Endothelial cell of umbilical vein (primary cell): ENCODE measurements at regions not wholly inside any gene's neighbourhood (a gene's known extent, or its start where the extent isn't known, plus 50 kb on each side); places are given as distances from the start of the nearest gene placed in this dataset.

Experiments used
- BruUV-seq: library from RNA; stranded (reverse); fragments of 400-500 nt; replicated peaks from 2 replicates; lab custom pipeline; 2021; lab: Mats Ljungman, UMichigan
- CTCF ChIA-PET: fragments of 300-600, 350-600 bp; sonication (Branson Sonifier 250); formaldehyde crosslinking; loops from one replicate; lab custom pipeline; 2021; ENCODE audit warnings: antibody characterized with exemption, inconsistent platforms; lab: Charles Lee
- POLR2A ChIA-PET: fragments of 300-600, 350-600 bp; sonication (Branson Sonifier 250); formaldehyde crosslinking; loops from one replicate; lab custom pipeline; 2021; ENCODE audit warnings: antibody characterized with exemption, inconsistent platforms; lab: Charles Lee
- DNase-seq: peaks from one replicate; pipeline ENCODE4 v3.0.0-alpha.2; 2011; ENCODE audit warnings: low read depth, low spot score
- FAIRE-seq: peaks from 2 replicates; lab custom pipeline; 2011; peaks lifted over from hg19 to GRCh38; lab: Jason Lieb, UNC
- H2AFZ ChIP-seq: 2 replicates; pipeline ENCODE4 v1.6.0; 2012; ENCODE audit warnings: low read depth, low read length, control low read depth, inconsistent platforms
- H3K27ac ChIP-seq: 2 replicates; pipeline ENCODE4 v1.5.1; 2011; ENCODE audit warnings: low read depth, mild to moderate bottlenecking, control low read depth, low read length, moderate library complexity; ENCODE audit not compliant: insufficient read depth
- H3K27me3 ChIP-seq, 2 experiments: 2 replicates each; pipeline versions ENCODE4 v1.6.0 to v1.6.1; 2011; ENCODE audit warnings: low read length in 2 of 2, mixed read lengths in 1 of 2; ENCODE audit not compliant: control insufficient read depth in 2 of 2, insufficient read depth in 2 of 2
- H3K36me3 ChIP-seq, 2 experiments: 2 replicates in 1 of 2; 3 replicates in 1 of 2; pipeline ENCODE4 v1.5.1; 2011; ENCODE audit warnings: low read length in 2 of 2, mild to moderate bottlenecking in 1 of 2, moderate library complexity in 1 of 2; ENCODE audit not compliant: control insufficient read depth in 2 of 2, insufficient read depth in 2 of 2; ENCODE audit errors: extremely low read depth in 1 of 2
- H3K4me1 ChIP-seq: 3 replicates; pipeline ENCODE4 v1.5.1; 2011; ENCODE audit warnings: mild to moderate bottlenecking, low read length; ENCODE audit not compliant: control insufficient read depth, insufficient read depth; ENCODE audit errors: extremely low read depth
- H3K4me2 ChIP-seq: 2 replicates; pipeline ENCODE4 v1.6.1; 2011; ENCODE audit warnings: low read length, control low read depth, mixed read lengths; ENCODE audit not compliant: insufficient read depth
- H3K4me3 ChIP-seq, 3 experiments: fragments of 200-600 bp in 1 of 3; sonication (generic), shearing (Covaris generic) in 1 of 3; replicated peaks in 1 of 3; 2 replicates each; pipeline ENCODE4 v1.5.1; 2011 to 2016; ENCODE audit warnings: control low read depth in 3 of 3, low read length in 3 of 3, mild to moderate bottlenecking in 2 of 3, inconsistent platforms in 1 of 3, low read depth in 1 of 3, moderate library complexity in 1 of 3; ENCODE audit not compliant: insufficient read depth in 1 of 3
- H3K79me2 ChIP-seq: 2 replicates; pipeline ENCODE4 v1.6.0; 2012; ENCODE audit warnings: low read length, inconsistent platforms; ENCODE audit not compliant: control insufficient read depth, insufficient read depth
- H3K9ac ChIP-seq: replicated peaks from 2 replicates; pipeline ENCODE3; 2011; ENCODE audit warnings: low read length, control low read depth; ENCODE audit not compliant: insufficient read depth; ENCODE audit errors: extremely low read depth
- H3K9me1 ChIP-seq: replicated peaks from 3 replicates; pipeline ENCODE4 v1.6.0; 2011; ENCODE audit warnings: mild to moderate bottlenecking, low read length; ENCODE audit not compliant: control insufficient read depth, insufficient read depth; ENCODE audit errors: extremely low read depth
- H3K9me3 ChIP-seq: replicated peaks from 2 replicates; pipeline ENCODE4 v1.5.1; 2012; ENCODE audit warnings: low read length, inconsistent platforms; ENCODE audit not compliant: control insufficient read depth, insufficient read depth
- H4K20me1 ChIP-seq: replicated peaks from 2 replicates; pipeline ENCODE3; 2011; ENCODE audit warnings: mild to moderate bottlenecking, low read length; ENCODE audit not compliant: control insufficient read depth, insufficient read depth; ENCODE audit errors: extremely low read depth
- CTCF ChIP-seq, 2 donors: IDR thresholded peaks; 1 replicate in 1 of 2; 2 replicates in 1 of 2; pipeline ENCODE4 v1.5.1; 2011; ENCODE audit warnings: low read length in 2 of 2, mild to moderate bottlenecking in 2 of 2, moderate library complexity in 2 of 2, control low read depth in 1 of 2, inconsistent platforms in 1 of 2, low read depth in 1 of 2; ENCODE audit not compliant: insufficient read depth in 1 of 2; ENCODE audit errors: extremely low read depth in 1 of 2
- EZH2 ChIP-seq: IDR thresholded peaks from 2 replicates; pipeline ENCODE4 v1.6.1; 2012; ENCODE audit warnings: borderline replicate concordance, low read depth, mild to moderate bottlenecking, moderate library complexity, low read length, inconsistent platforms; ENCODE audit not compliant: severe bottlenecking
- FOS ChIP-seq: IDR thresholded peaks from 2 replicates; pipeline ENCODE4 v1.6.1; 2011; ENCODE audit warnings: mild to moderate bottlenecking, low read length, moderate library complexity, borderline replicate concordance; ENCODE audit not compliant: insufficient read depth
- GATA2 ChIP-seq: IDR thresholded peaks from 2 replicates; pipeline ENCODE4 v1.7.0; 2011; ENCODE audit warnings: low read depth, mild to moderate bottlenecking, moderate library complexity, mixed read lengths, low read length; ENCODE audit not compliant: insufficient read length, insufficient read depth
- JUN ChIP-seq: IDR thresholded peaks from 2 replicates; pipeline ENCODE4 v1.6.1; 2011; ENCODE audit warnings: borderline replicate concordance, low read depth; ENCODE audit not compliant: insufficient read length, insufficient read depth
- MAX ChIP-seq: IDR thresholded peaks from 2 replicates; pipeline ENCODE4 v1.6.1; 2011; ENCODE audit not compliant: insufficient read depth, insufficient read length
- MYC ChIP-seq: IDR thresholded peaks from one replicate; pipeline ENCODE4 v1.6.1; 2011; ENCODE audit warnings: mild to moderate bottlenecking, low read depth, low read length
- POLR2A ChIP-seq: IDR thresholded peaks from 2 replicates; pipeline ENCODE4 v1.6.1; 2012; ENCODE audit warnings: low read depth, mild to moderate bottlenecking, control low read depth, low read length
- POLR2AphosphoS5 ChIP-seq: IDR thresholded peaks from 2 replicates; pipeline ENCODE4 v1.6.1; 2012; ENCODE audit warnings: low read depth, mild to moderate bottlenecking, control low read depth, low read length, moderate library complexity; ENCODE audit not compliant: insufficient read depth
- dilution Hi-C: fragments of 300-500 bp; cut with MboI; formaldehyde crosslinking; loops from one replicate; pipeline ENCODE4 v1.15.0; 2019; ENCODE audit warnings: low sequenced_read_pairs; ENCODE audit not compliant: extremely low pct_ligation_motif_present
- intact Hi-C: fragments of 100-400 bp; cut with micrococcal nuclease; formaldehyde crosslinking; loops from one replicate; pipeline ENCODE4 v1.10.0; 2022

GRCh38 chr11:32262367-32262766 lies 171.5 kb downstream of the RCN1 start:
- POLR2A ChIA-PET: no interaction called here
- no peak overlapping the region for H3K4me3 ChIP-seq
- H2AFZ ChIP-seq: no peak overlapping the region
- no peak overlapping the region for H3K27ac ChIP-seq
- H3K9me3 ChIP-seq: no peaks in the 10 kb centered on the region
- dilution Hi-C loops: no loop called here
- H3K27me3 ChIP-seq: no peaks in the 10 kb centered on the region
- TF ChIP-seq EZH2 (no peak), GATA2 (no peak), JUN (no peak), MYC (no peak), FOS (no peak), CTCF (IDR thresholded peaks at IDR 0.05; ENCODE audit: extremely low read depth in 1 of 2, insufficient read depth in 1 of 2, low read depth in 1 of 2, low read length in 2 of 2) (no peak), POLR2AphosphoS5 (no peak), POLR2A (no peak), MAX (no peak)
- no peaks in the 10 kb centered on the region for H3K36me3 ChIP-seq
- H3K9ac ChIP-seq: no peak overlapping the region
- H3K79me2 ChIP-seq: no peaks in the 10 kb centered on the region
- H3K4me2 ChIP-seq: no peak overlapping the region
- BruUV-seq: no TSS peak
- CTCF ChIA-PET: no interaction called here
- FAIRE-seq (no peak), DNase-seq (no peak)
- intact Hi-C loops: no loop called here
- H3K9me1 ChIP-seq: no peaks in the 10 kb centered on the region
- H3K4me1 ChIP-seq: no peaks in the 10 kb centered on the region
- H4K20me1 ChIP-seq: no peaks in the 10 kb centered on the region
